ENCODE measurements at regions not wholly inside any gene's neighbourhood (a gene's known extent, or its start where the extent isn't known, plus 50 kb on each side); places are given as distances from the start of the nearest gene placed in this dataset.
A peak's percentile ranks its signal among the peaks of the same experiment; 100 is the strongest.

- DNase-seq (ENCODE audit: low read depth) (no peak), FAIRE-seq (no peak)
- H3K4me3 ChIP-seq (ENCODE audit: low read depth, low read length) = no peak overlapping the region
- TF ChIP-seq CTCF (IDR thresholded peaks at IDR 0.05; ENCODE audit: insufficient read depth, low read length, severe bottlenecking) = no peak
- no peaks in the 10 kb centered on the region for H3K36me3 ChIP-seq (ENCODE audit: control insufficient read depth, insufficient read depth, low read length)
- H3K27me3 ChIP-seq (ENCODE audit: control insufficient read depth, insufficient read depth, low read length) = no peaks in the 10 kb centered on the region
These were observed 103.6 kb upstream of the ESRRB start for GRCh38 chr14:76272349-76272748.

GRCh38 chr14:76272774-76273173 is 103.2 kb upstream of the ESRRB start:
- no peak for DNase-seq (ENCODE audit: low read depth)
- no peak for FAIRE-seq

GRCh38 chr14:76273346-76273745 is 102.6 kb upstream of the ESRRB start:
- H3K27me3 ChIP-seq (ENCODE audit: control insufficient read depth, insufficient read depth, low read length) = no peaks in the 10 kb centered on the region
- no peak for TF ChIP-seq CTCF (IDR thresholded peaks at IDR 0.05; ENCODE audit: insufficient read depth, low read length, severe bottlenecking)
- FAIRE-seq = no peak
- DNase-seq (ENCODE audit: low read depth) = no peak
- no peaks in the 10 kb centered on the region for H3K36me3 ChIP-seq (ENCODE audit: control insufficient read depth, insufficient read depth, low read length)
- no peak overlapping the region for H3K4me3 ChIP-seq (ENCODE audit: low read depth, low read length)

More at GRCh38 chr14:76272774-76273173, 103.2 kb upstream of the ESRRB start:
- TF ChIP-seq CTCF (IDR thresholded peaks at IDR 0.05; ENCODE audit: insufficient read depth, low read length, severe bottlenecking) = no peak
- Histone ChIP-seq H3K4me3 (ENCODE audit: low read depth, low read length) (no peak overlapping the region), H3K27me3 (ENCODE audit: control insufficient read depth, insufficient read depth, low read length) (no peaks in the 10 kb centered on the region), H3K36me3 (ENCODE audit: control insufficient read depth, insufficient read depth, low read length) (no peaks in the 10 kb centered on the region)

GRCh38 chr14:76274324-76274723 is 101.6 kb upstream of the ESRRB start:
- FAIRE-seq = no peak
- Histone ChIP-seq H3K27me3 (ENCODE audit: control insufficient read depth, insufficient read depth, low read length) (no peaks in the 10 kb centered on the region), H3K36me3 (ENCODE audit: control insufficient read depth, insufficient read depth, low read length) (no peaks in the 10 kb centered on the region), H3K4me3 (ENCODE audit: low read depth, low read length) (no peak overlapping the region)
- no peak for DNase-seq (ENCODE audit: low read depth)
- TF ChIP-seq CTCF (IDR thresholded peaks at IDR 0.05; ENCODE audit: insufficient read depth, low read length, severe bottlenecking) = no peak

GRCh38 chr14:76277586-76278130 is 98.3 kb upstream of the ESRRB start:
- H3K4me3 ChIP-seq (ENCODE audit: low read depth, low read length) = no peak overlapping the region
- TF ChIP-seq CTCF (IDR thresholded peaks at IDR 0.05; ENCODE audit: insufficient read depth, low read length, severe bottlenecking) = no peak
- no peaks in the 10 kb centered on the region for H3K36me3 ChIP-seq (ENCODE audit: control insufficient read depth, insufficient read depth, low read length)
- DNase-seq (ENCODE audit: low read depth) (no peak), FAIRE-seq (peak; percentile 66)
- H3K27me3 ChIP-seq (ENCODE audit: control insufficient read depth, insufficient read depth, low read length) = no peaks in the 10 kb centered on the region

GRCh38 chr14:76280221-76280620 is 95.7 kb upstream of the ESRRB start:
- FAIRE-seq (peak; percentile 36), DNase-seq (ENCODE audit: low read depth) (no peak)
- no peaks in the 10 kb centered on the region for H3K36me3 ChIP-seq (ENCODE audit: control insufficient read depth, insufficient read depth, low read length)
- H3K27me3 ChIP-seq (ENCODE audit: control insufficient read depth, insufficient read depth, low read length) = no peaks in the 10 kb centered on the region
- no peak overlapping the region for H3K4me3 ChIP-seq (ENCODE audit: low read depth, low read length)
- no peak for TF ChIP-seq CTCF (IDR thresholded peaks at IDR 0.05; ENCODE audit: insufficient read depth, low read length, severe bottlenecking)
